ENCODE measurements at regions not wholly inside any gene's neighbourhood (a gene's known extent, or its start where the extent isn't known, plus 50 kb on each side); places are given as distances from the start of the nearest gene placed in this dataset.

DNA sequence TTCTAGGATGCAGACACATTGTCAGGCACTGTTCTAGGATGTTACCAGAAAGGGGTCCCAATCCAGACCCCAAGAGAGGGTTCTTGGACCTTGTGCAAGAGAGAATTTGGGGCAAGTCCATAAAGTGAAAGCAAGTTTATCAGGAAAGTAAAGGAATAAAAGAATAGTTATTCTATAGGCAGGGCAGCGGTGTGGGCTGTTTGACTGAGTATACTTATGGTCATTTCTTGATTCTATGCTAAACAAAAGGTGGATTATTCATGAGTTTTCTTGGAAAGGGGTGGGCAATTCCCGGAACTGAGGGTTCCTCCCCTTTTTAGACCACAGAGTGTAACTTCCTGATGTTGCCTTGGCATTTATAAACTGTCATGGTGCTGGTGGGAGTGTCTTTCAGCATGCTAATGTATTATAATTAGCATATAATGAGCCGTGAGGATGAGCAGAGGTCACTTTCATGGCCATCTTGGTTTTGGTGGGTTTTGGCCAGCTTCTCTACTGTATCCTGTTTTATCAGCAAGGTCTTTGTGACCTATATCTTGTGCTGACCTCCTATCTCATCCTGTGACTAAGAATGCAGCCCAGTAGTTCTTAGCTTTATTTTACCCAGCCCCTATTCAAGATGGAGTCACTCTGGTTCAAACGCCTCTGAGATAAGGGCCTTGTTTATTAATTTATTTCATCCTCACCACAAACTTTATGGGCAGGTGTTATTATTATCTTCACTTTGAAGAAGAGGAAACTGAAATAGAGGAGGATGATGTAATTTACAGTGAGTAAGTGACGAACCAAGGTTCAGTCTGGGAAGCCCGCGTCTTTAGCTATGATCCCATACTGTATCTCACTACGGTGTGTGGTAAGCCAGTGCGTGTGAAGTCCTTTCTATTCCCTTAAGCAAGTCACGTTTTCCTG is 186.0 kb upstream of the KLF4 start:
- Histone ChIP-seq H3F3A (ENCODE audit: low read depth) (no peaks in the 10 kb centered on the region), H3K9ac (ENCODE audit: low read depth, low read length, poor library complexity, severe bottlenecking) (no peak overlapping the region), H3K27me3 (ENCODE audit: insufficient read depth, low read length, poor library complexity, severe bottlenecking) (no peaks in the 10 kb centered on the region), H3K9me3 (ENCODE audit: insufficient read depth, low read depth, low read length) (no peaks in the 10 kb centered on the region), H2AFZ (ENCODE audit: low read length) (no peak overlapping the region), H4K20me1 (ENCODE audit: insufficient read depth, low read length, poor library complexity, severe bottlenecking) (no peaks in the 10 kb centered on the region), H3K4me1 (ENCODE audit: insufficient read depth, low read length, poor library complexity, severe bottlenecking) (no peaks in the 10 kb centered on the region), H3K4me3 (ENCODE audit: low read length, poor library complexity, severe bottlenecking) (no peak overlapping the region), H3K36me3 (ENCODE audit: insufficient read depth, low read length) (no peaks in the 10 kb centered on the region), H3K4me2 (ENCODE audit: low read depth, low read length, poor library complexity, severe bottlenecking) (no peak overlapping the region), H3K9me2 (replicated peaks; ENCODE audit: low read depth, low read length) (no peaks in the 10 kb centered on the region), H3K79me2 (ENCODE audit: insufficient read depth, low read length) (no peaks in the 10 kb centered on the region)
- TF ChIP-seq EZH2phosphoT487 (IDR thresholded peaks at IDR 0.05; ENCODE audit: borderline replicate concordance), result no peak
- TF ChIP-seq, protein P1, sequence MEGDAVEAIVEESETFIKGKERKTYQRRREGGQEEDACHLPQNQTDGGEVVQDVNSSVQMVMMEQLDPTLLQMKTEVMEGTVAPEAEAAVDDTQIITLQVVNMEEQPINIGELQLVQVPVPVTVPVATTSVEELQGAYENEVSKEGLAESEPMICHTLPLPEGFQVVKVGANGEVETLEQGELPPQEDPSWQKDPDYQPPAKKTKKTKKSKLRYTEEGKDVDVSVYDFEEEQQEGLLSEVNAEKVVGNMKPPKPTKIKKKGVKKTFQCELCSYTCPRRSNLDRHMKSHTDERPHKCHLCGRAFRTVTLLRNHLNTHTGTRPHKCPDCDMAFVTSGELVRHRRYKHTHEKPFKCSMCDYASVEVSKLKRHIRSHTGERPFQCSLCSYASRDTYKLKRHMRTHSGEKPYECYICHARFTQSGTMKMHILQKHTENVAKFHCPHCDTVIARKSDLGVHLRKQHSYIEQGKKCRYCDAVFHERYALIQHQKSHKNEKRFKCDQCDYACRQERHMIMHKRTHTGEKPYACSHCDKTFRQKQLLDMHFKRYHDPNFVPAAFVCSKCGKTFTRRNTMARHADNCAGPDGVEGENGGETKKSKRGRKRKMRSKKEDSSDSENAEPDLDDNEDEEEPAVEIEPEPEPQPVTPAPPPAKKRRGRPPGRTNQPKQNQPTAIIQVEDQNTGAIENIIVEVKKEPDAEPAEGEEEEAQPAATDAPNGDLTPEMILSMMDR (conservative IDR thresholded peaks at IDR 0.05; ENCODE audit: low read length), result no peak

DNA sequence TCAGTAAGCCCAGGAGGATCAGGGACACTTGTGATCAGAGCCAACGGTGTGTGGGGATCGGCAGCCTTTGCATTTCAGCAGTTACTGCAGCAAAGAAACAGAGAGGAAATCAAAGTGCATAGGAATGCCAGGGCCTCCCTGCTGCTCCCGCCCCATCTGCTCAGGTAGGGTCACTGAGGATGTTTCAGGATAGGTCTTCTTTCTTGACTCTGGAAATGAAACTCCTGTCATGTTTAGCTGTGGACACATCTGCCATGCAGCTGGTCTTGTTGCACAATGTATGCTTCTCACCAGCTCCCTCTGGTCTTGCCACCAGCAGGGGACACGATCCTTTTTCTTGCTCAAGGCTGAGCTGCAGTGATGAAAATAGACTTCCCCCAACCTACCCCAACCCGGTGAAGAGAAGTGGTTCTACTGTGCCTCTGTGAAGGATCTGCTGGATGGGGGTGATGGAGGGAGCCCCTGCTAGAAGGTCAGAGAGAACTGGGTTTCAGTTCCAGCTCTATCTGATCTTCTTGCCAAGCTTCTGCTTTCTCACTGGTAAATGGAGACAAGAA is 185.2 kb upstream of the KLF4 start:
- Histone ChIP-seq H3K4me2 (ENCODE audit: low read depth, low read length, poor library complexity, severe bottlenecking) (no peak overlapping the region), H3K9me2 (replicated peaks; ENCODE audit: low read depth, low read length) (no peaks in the 10 kb centered on the region), H3K36me3 (ENCODE audit: insufficient read depth, low read length) (no peaks in the 10 kb centered on the region), H3K4me3 (ENCODE audit: low read length, poor library complexity, severe bottlenecking) (no peak overlapping the region), H3K27me3 (ENCODE audit: insufficient read depth, low read length, poor library complexity, severe bottlenecking) (no peaks in the 10 kb centered on the region), H3K9me3 (ENCODE audit: insufficient read depth, low read depth, low read length) (no peaks in the 10 kb centered on the region), H3K4me1 (ENCODE audit: insufficient read depth, low read length, poor library complexity, severe bottlenecking) (no peaks in the 10 kb centered on the region), H2AFZ (ENCODE audit: low read length) (no peak overlapping the region), H3K9ac (ENCODE audit: low read depth, low read length, poor library complexity, severe bottlenecking) (no peak overlapping the region), H3K79me2 (ENCODE audit: insufficient read depth, low read length) (no peaks in the 10 kb centered on the region), H3F3A (ENCODE audit: low read depth) (no peaks in the 10 kb centered on the region), H4K20me1 (ENCODE audit: insufficient read depth, low read length, poor library complexity, severe bottlenecking) (no peaks in the 10 kb centered on the region)
- no peak for TF ChIP-seq EZH2phosphoT487 (IDR thresholded peaks at IDR 0.05; ENCODE audit: borderline replicate concordance)
- TF ChIP-seq, protein P1 (conservative IDR thresholded peaks at IDR 0.05; ENCODE audit: low read length), result no peak

- H3K4me2 ChIP-seq (ENCODE audit: low read depth, low read length, poor library complexity, severe bottlenecking), result no peak overlapping the region
- no peak for TF ChIP-seq EZH2phosphoT487 (IDR thresholded peaks at IDR 0.05; ENCODE audit: borderline replicate concordance)
- TF ChIP-seq, protein P1 (conservative IDR thresholded peaks at IDR 0.05; ENCODE audit: low read length), result no peak
- no peaks in the 10 kb centered on the region for H4K20me1 ChIP-seq (ENCODE audit: insufficient read depth, low read length, poor library complexity, severe bottlenecking)
- no peaks in the 10 kb centered on the region for H3K9me2 ChIP-seq (replicated peaks; ENCODE audit: low read depth, low read length)
- H3K9ac ChIP-seq (ENCODE audit: low read depth, low read length, poor library complexity, severe bottlenecking), result no peak overlapping the region
- H3K36me3 ChIP-seq (ENCODE audit: insufficient read depth, low read length), result no peaks in the 10 kb centered on the region
- no peaks in the 10 kb centered on the region for H3K27me3 ChIP-seq (ENCODE audit: insufficient read depth, low read length, poor library complexity, severe bottlenecking)
- no peak overlapping the region for H3K4me3 ChIP-seq (ENCODE audit: low read length, poor library complexity, severe bottlenecking)
- no peaks in the 10 kb centered on the region for H3K4me1 ChIP-seq (ENCODE audit: insufficient read depth, low read length, poor library complexity, severe bottlenecking)
- H2AFZ ChIP-seq (ENCODE audit: low read length), result no peak overlapping the region
- no peaks in the 10 kb centered on the region for H3K9me3 ChIP-seq (ENCODE audit: insufficient read depth, low read depth, low read length)
- H3F3A ChIP-seq (ENCODE audit: low read depth), result no peaks in the 10 kb centered on the region
- no peaks in the 10 kb centered on the region for H3K79me2 ChIP-seq (ENCODE audit: insufficient read depth, low read length)
Observed at GRCh38 chr9:107673861-107674720, 184.5 kb upstream of the KLF4 start.

All from Loucy (cell line).